HG03039 (cell line): ENCODE measurements at regions not wholly inside any gene's neighbourhood (a gene's known extent, or its start where the extent isn't known, plus 50 kb on each side); places are given as distances from the start of the nearest gene placed in this dataset.
"Not testable (repeated sequence)": the region's sequence is repeated elsewhere in the genome, so short reads cannot be mapped to it uniquely, and the experiment has no call there.

Source experiments
- ATAC-seq: cut with Tn5 transposase; IDR thresholded peaks from one replicate; pipeline ENCODE4 v1.9.1; 2021; ENCODE audit warnings: mild to moderate bottlenecking, moderate library complexity; ENCODE audit not compliant: unreplicated experiment

- ATAC-seq = no peak
Observed at GRCh38 chr3:80010021-80010571, 242.3 kb upstream of the ROBO1 start.

- no peak for ATAC-seq
Observed at GRCh38 chr3:80007522-80007921, 239.7 kb upstream of the ROBO1 start.

- ATAC-seq = no peak
Observed at GRCh38 chr3:80006315-80006714, 238.5 kb upstream of the ROBO1 start.

GRCh38 chr3:80000022-80000421 is 232.2 kb upstream of the ROBO1 start:
- no peak for ATAC-seq

GRCh38 chr3:79994397-79994796 is 226.6 kb upstream of the ROBO1 start:
- no peak for ATAC-seq

- ATAC-seq = no peak
Observed at GRCh38 chr3:79986338-79986737, 218.5 kb upstream of the ROBO1 start.

GRCh38 chr3:79985816-79986215 is 218.0 kb upstream of the ROBO1 start:
- no peak for ATAC-seq

- no peak for ATAC-seq
Observed at GRCh38 chr3:79983118-79983517, 215.3 kb upstream of the ROBO1 start.

GRCh38 chr3:79979990-79980389 is 212.2 kb upstream of the ROBO1 start:
- ATAC-seq = no peak

GRCh38 chr3:79976466-79976865 is 208.7 kb upstream of the ROBO1 start:
- ATAC-seq = no peak

- ATAC-seq = no peak
Observed at GRCh38 chr3:79973917-79974595, 206.3 kb upstream of the ROBO1 start.

- no peak for ATAC-seq
Observed at GRCh38 chr3:79973482-79973881, 205.7 kb upstream of the ROBO1 start.

GRCh38 chr3:79968418-79968817 is 200.6 kb upstream of the ROBO1 start:
- ATAC-seq = no peak

- no peak for ATAC-seq
Observed at GRCh38 chr3:79960594-79960993, 192.8 kb upstream of the ROBO1 start.

- ATAC-seq = no peak
Observed at GRCh38 chr3:79957066-79957465, 189.3 kb upstream of the ROBO1 start.

- ATAC-seq = no peak
Observed at GRCh38 chr3:79954756-79955155, 187.0 kb upstream of the ROBO1 start.

GRCh38 chr3:79953591-79954101 is 185.8 kb upstream of the ROBO1 start:
- ATAC-seq = no peak

- ATAC-seq = not testable (repeated sequence)
Observed at GRCh38 chr3:79951426-79951825, 183.6 kb upstream of the ROBO1 start.

GRCh38 chr3:79947957-79948356 is 180.2 kb upstream of the ROBO1 start:
- no peak for ATAC-seq

- ATAC-seq = no peak
Observed at GRCh38 chr3:79947469-79947868, 179.7 kb upstream of the ROBO1 start.

- ATAC-seq = no peak
Observed at GRCh38 chr3:79937567-79937966, 169.8 kb upstream of the ROBO1 start.

GRCh38 chr3:79930196-79930595 is 162.4 kb upstream of the ROBO1 start:
- ATAC-seq = no peak
